ENCODE measurements at regions not wholly inside any gene's neighbourhood (a gene's known extent, or its start where the extent isn't known, plus 50 kb on each side); places are given as distances from the start of the nearest gene placed in this dataset.

- TF ChIP-seq CTCF (IDR thresholded peaks at IDR 0.05; ENCODE audit: control extremely low read depth in 1 of 3, insufficient read depth in 1 of 3, low read depth in 1 of 3, low read length in 3 of 3) (no peak), USF2 (IDR thresholded peaks at IDR 0.05; ENCODE audit: low read length) (no peak)
These were observed 148.7 kb downstream of the ZIC5 start for GRCh38 chr13:99822820-99823219.

Data from H1 (cell line).